GM12872 (cell line): ENCODE measurements at regions not wholly inside any gene's neighbourhood (a gene's known extent, or its start where the extent isn't known, plus 50 kb on each side); places are given as distances from the start of the nearest gene placed in this dataset.

Experiments used
- TF ChIP-seq, protein P1 (sequence below): IDR thresholded peaks from 3 replicates; pipeline ENCODE4 v1.5.1; 2011; ENCODE audit warnings: low read depth, mild to moderate bottlenecking, low read length, moderate library complexity; ENCODE audit not compliant: insufficient read depth

DNA sequence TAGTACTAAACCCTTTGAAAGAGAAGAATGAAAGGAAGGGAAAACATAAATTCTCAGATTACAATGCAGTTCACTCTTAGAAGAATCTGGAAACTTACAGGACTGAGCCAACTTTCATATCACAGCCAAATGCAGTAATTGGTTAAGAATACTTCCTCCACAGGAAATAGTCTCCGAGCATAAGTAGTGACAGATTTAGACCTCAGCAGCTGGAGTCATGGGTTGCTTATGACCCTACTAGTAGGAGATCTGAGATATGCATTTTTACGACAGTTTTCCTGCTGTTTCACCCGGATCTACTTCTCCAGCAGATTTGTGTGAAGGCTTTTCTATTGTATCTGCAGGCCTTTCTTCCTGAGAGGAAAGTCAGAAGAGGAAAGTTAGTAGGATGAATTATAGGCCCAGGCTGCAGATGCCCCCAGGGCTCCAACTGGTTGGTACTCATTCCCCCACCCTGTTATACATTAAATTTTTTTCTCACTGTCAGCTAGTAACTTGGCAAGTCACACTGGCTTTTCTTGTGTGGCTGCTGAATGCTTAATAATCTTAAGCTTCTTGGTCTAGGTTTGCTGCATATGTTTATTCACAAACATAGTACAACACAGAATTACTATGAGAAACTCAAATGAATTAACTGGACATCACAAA lies 1241.5 kb upstream of the MIR17HG start:
- TF ChIP-seq, protein P1, sequence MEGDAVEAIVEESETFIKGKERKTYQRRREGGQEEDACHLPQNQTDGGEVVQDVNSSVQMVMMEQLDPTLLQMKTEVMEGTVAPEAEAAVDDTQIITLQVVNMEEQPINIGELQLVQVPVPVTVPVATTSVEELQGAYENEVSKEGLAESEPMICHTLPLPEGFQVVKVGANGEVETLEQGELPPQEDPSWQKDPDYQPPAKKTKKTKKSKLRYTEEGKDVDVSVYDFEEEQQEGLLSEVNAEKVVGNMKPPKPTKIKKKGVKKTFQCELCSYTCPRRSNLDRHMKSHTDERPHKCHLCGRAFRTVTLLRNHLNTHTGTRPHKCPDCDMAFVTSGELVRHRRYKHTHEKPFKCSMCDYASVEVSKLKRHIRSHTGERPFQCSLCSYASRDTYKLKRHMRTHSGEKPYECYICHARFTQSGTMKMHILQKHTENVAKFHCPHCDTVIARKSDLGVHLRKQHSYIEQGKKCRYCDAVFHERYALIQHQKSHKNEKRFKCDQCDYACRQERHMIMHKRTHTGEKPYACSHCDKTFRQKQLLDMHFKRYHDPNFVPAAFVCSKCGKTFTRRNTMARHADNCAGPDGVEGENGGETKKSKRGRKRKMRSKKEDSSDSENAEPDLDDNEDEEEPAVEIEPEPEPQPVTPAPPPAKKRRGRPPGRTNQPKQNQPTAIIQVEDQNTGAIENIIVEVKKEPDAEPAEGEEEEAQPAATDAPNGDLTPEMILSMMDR, result no peak

DNA sequence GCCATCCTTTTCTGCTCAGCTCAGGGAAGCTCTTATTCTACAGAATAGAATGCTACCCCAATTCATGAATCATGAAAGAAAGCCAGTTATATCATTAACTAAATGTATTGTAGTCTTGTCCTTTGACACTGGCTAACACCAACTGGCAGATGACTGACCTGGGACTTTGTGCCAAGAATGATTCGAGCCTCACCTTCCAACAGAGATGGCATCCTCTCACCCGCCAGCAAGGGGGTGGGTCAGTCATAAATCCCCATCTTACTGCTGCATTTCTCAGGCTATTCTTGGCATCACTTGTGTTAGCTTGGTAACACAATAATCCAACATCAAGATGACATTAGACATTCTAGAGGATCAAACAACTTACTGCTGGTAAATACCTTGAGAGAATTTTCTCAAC lies 1239.8 kb upstream of the MIR17HG start:
- TF ChIP-seq, protein P1, result no peak

DNA sequence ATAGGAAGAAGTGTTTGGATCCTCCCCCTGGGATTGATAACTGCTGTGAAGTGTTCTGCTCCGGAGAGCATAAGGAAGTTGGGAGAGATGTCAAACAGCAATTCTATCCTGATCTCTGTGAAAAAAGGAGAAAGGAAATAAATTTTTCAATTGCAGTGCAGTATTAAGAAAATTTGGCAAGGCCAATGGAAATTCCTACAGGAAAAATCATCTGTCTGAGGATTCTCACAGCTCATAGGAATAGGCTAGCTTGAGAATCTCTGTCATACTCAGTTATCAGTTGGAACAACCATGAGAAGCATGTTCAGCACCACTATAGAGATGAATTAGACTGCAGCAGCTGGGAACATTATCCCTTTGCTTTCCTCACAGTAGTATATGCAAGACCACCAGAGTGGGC lies 1238.9 kb upstream of the MIR17HG start:
- TF ChIP-seq, protein P1, result no peak

DNA sequence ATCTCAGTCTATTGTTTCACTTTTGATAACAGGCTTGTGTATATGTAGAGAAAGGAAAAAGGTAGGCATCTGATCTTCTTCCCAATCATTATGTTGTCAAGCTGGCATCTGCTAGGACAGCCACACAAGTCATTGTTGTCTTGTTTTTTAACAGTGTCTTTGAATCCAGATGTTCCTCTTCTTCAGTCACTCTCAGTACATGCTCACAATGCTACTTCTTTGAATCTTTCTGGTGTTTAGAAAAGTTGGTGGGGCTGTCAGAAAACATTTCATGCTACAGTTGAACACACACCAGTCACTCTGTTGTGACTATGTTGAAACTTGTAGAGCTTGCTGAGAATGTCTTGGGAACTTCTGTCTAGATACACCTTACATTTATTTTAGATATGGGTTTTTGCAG lies 1231.4 kb upstream of the MIR17HG start:
- TF ChIP-seq, protein P1, result no peak

DNA sequence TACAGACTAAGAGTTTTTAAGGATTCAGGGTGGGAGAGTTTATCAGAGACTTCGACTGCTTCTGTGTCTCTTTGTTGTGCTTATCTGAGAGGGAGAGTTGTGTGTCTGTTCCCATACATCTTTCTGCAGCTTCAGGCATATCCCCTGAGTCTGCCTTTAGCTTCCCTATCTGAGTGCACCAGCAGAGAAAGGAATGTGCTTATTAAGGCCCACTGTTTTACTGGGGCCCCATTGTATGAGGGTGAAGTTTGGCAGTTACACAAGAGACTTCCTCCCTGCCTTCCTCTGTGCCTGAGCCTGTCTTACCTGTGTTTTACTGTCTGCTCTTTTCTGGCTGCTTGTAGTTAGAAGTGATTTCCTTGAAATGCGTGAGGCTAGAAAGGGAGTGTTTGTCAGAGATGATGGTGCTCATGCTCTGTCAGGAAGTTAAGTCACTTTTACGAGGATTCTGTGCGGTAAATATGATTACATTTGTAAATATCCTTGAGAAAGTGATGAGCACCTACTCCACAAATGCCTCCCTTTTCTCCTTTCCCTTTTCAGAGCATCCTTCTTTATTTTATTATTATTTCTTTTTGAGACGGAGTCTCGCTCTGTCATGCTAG lies 1228.9 kb upstream of the MIR17HG start:
- TF ChIP-seq, protein P1, result no peak

DNA sequence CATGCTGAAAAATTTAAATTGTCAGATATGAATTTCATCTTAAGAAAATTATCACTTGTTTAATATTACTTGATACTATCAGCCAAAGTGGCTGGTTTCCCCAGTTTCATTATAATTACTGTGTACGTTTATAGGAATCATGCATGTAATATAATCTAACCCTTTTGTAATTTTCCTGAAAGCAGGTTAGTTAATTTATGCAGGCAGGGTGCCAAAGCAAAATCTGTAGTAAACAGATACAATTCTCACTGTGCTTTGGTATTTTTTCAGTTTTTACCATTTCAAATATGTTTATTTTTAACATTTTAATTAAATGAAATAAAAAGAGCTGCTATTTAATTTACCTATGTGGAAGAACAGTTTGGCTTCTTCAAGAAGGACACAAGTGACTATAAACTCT lies 1227.5 kb upstream of the MIR17HG start:
- TF ChIP-seq, protein P1, result no peak

DNA sequence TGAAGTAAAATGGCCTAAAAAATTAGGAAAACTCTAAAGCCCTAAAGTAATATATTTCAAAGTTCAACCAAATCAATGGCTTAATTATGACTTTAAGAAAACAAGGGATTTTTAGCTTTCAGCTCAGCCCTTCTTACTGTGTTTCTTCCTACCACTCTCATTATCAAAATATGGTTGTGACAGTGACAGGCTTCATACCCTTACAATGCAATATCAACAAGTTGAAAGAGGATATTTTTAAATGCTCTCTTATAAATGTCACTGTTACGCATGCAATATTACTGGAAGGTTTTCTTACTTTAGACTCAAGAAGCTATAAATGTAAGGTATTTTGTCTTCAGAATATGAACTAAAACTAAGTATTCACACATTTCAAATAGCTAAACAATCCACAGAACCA lies 1225.7 kb upstream of the MIR17HG start:
- TF ChIP-seq, protein P1, result no peak
